Stomach smooth muscle (tissue), 2 donors: ENCODE measurements at regions not wholly inside any gene's neighbourhood (a gene's known extent, or its start where the extent isn't known, plus 50 kb on each side); places are given as distances from the start of the nearest gene placed in this dataset.

Source experiments
- H3K27ac ChIP-seq: one replicate; pipeline ENCODE4 v1.7.0; 2013; ENCODE audit warnings: mild to moderate bottlenecking, low read length, inconsistent platforms
- H3K27me3 ChIP-seq, 2 donors: one replicate each; pipeline ENCODE4 v1.7.0; 2013; ENCODE audit warnings: low read length in 2 of 2; ENCODE audit not compliant: insufficient read depth in 2 of 2, control insufficient read depth in 1 of 2
- H3K36me3 ChIP-seq, 2 donors: one replicate each; pipeline ENCODE4 v1.7.0; 2013; ENCODE audit warnings: low read length in 2 of 2; ENCODE audit not compliant: control insufficient read depth in 2 of 2, insufficient read depth in 2 of 2
- H3K4me1 ChIP-seq: one replicate; pipeline ENCODE4 v1.7.0; 2013; ENCODE audit warnings: low read length; ENCODE audit not compliant: control insufficient read depth, insufficient read depth
- H3K4me3 ChIP-seq, 2 donors: one replicate each; pipeline ENCODE4 v1.7.0; 2013; ENCODE audit warnings: low read length in 2 of 2
- H3K9ac ChIP-seq, 2 donors: one replicate each; pipeline ENCODE4 v1.7.0; 2013; ENCODE audit warnings: low read length in 2 of 2, mild to moderate bottlenecking in 1 of 2
- H3K9me3 ChIP-seq, 2 donors: one replicate each; pipeline ENCODE4 v1.7.0; 2013; ENCODE audit warnings: low read length in 2 of 2; ENCODE audit not compliant: control insufficient read depth in 2 of 2
- donor health status: healthy.
- donor health status: Pancreatic carcinoma.

GRCh38 chr1:81409262-81409661 is 391.5 kb upstream of the ADGRL2 start:
- Histone ChIP-seq H3K27me3 (no peaks in the 10 kb centered on the region), H3K4me3 (no peak overlapping the region), H3K9me3 (no peaks in the 10 kb centered on the region), H3K9ac (no peak overlapping the region), H3K36me3 (no peaks in the 10 kb centered on the region), H3K4me1 (no peaks in the 10 kb centered on the region), H3K27ac (no peak overlapping the region)

GRCh38 chr1:81408419-81408818 is 392.3 kb upstream of the ADGRL2 start:
- no peaks in the 10 kb centered on the region for H3K27me3 ChIP-seq
- H3K36me3 ChIP-seq = no peaks in the 10 kb centered on the region
- no peaks in the 10 kb centered on the region for H3K4me1 ChIP-seq
- H3K4me3 ChIP-seq = no peak overlapping the region
- no peak overlapping the region for H3K27ac ChIP-seq
- H3K9me3 ChIP-seq = no peaks in the 10 kb centered on the region
- no peak overlapping the region for H3K9ac ChIP-seq

GRCh38 chr1:81407000-81407821 is 393.5 kb upstream of the ADGRL2 start:
- H3K27ac ChIP-seq = no peak overlapping the region

GRCh38 chr1:81406292-81406999 is 394.3 kb upstream of the ADGRL2 start:
- no peak overlapping the region for H3K27ac ChIP-seq
- no peak overlapping the region for H3K9ac ChIP-seq
- no peaks in the 10 kb centered on the region for H3K9me3 ChIP-seq
- H3K4me1 ChIP-seq = no peaks in the 10 kb centered on the region
- no peaks in the 10 kb centered on the region for H3K36me3 ChIP-seq
- H3K4me3 ChIP-seq = no peak overlapping the region
- H3K27me3 ChIP-seq = no peaks in the 10 kb centered on the region

More at GRCh38 chr1:81407000-81407821, 393.5 kb upstream of the ADGRL2 start:
- H3K27me3 ChIP-seq = no peaks in the 10 kb centered on the region
- H3K36me3 ChIP-seq = no peaks in the 10 kb centered on the region
- no peaks in the 10 kb centered on the region for H3K9me3 ChIP-seq
- no peaks in the 10 kb centered on the region for H3K4me1 ChIP-seq
- no peak overlapping the region for H3K4me3 ChIP-seq
- no peak overlapping the region for H3K9ac ChIP-seq

GRCh38 chr1:81398041-81398440 is 402.7 kb upstream of the ADGRL2 start:
- Histone ChIP-seq H3K4me3 (no peak overlapping the region), H3K27me3 (no peaks in the 10 kb centered on the region), H3K4me1 (no peaks in the 10 kb centered on the region), H3K9ac (no peak overlapping the region), H3K36me3 (no peaks in the 10 kb centered on the region), H3K9me3 (peaks cover 0 to 3% of the 10 kb centered on the region in 2 donors), H3K27ac (no peak overlapping the region)

GRCh38 chr1:81392526-81393226 is 408.1 kb upstream of the ADGRL2 start:
- no peak overlapping the region for H3K4me3 ChIP-seq
- no peaks in the 10 kb centered on the region for H3K36me3 ChIP-seq
- no peaks in the 10 kb centered on the region for H3K9me3 ChIP-seq
- no peaks in the 10 kb centered on the region for H3K27me3 ChIP-seq
- H3K9ac ChIP-seq = no peak overlapping the region
- H3K27ac ChIP-seq = no peak overlapping the region
- H3K4me1 ChIP-seq = no peaks in the 10 kb centered on the region

GRCh38 chr1:81391125-81391828 is 409.5 kb upstream of the ADGRL2 start:
- H3K9me3 ChIP-seq = no peaks in the 10 kb centered on the region
- H3K36me3 ChIP-seq = no peaks in the 10 kb centered on the region
- no peak overlapping the region for H3K27ac ChIP-seq
- H3K9ac ChIP-seq = no peak overlapping the region
- H3K4me3 ChIP-seq = peak overlapping the region in 1 of 2 donors; percentile 4
- H3K4me1 ChIP-seq = no peaks in the 10 kb centered on the region
- no peaks in the 10 kb centered on the region for H3K27me3 ChIP-seq

- Histone ChIP-seq H3K9me3 (no peaks in the 10 kb centered on the region), H3K9ac (no peak overlapping the region), H3K4me3 (no peak overlapping the region), H3K4me1 (no peaks in the 10 kb centered on the region), H3K27me3 (no peaks in the 10 kb centered on the region), H3K36me3 (no peaks in the 10 kb centered on the region), H3K27ac (no peak overlapping the region)
Observed at GRCh38 chr1:81388435-81388834, 412.3 kb upstream of the ADGRL2 start.

- H3K9ac ChIP-seq = no peak overlapping the region
- no peaks in the 10 kb centered on the region for H3K4me1 ChIP-seq
- no peaks in the 10 kb centered on the region for H3K27me3 ChIP-seq
- H3K9me3 ChIP-seq = no peaks in the 10 kb centered on the region
- H3K27ac ChIP-seq = no peak overlapping the region
- H3K4me3 ChIP-seq = no peak overlapping the region
- no peaks in the 10 kb centered on the region for H3K36me3 ChIP-seq
Observed at GRCh38 chr1:81387446-81387845, 413.3 kb upstream of the ADGRL2 start.

GRCh38 chr1:81382561-81382960 is 418.2 kb upstream of the ADGRL2 start:
- H3K4me1 ChIP-seq = no peaks in the 10 kb centered on the region
- H3K36me3 ChIP-seq = no peaks in the 10 kb centered on the region
- no peak overlapping the region for H3K9ac ChIP-seq
- H3K27ac ChIP-seq = no peak overlapping the region
- H3K27me3 ChIP-seq = no peaks in the 10 kb centered on the region
- H3K9me3 ChIP-seq = no peaks in the 10 kb centered on the region
- no peak overlapping the region for H3K4me3 ChIP-seq
